MG63 (cell line): ENCODE measurements at regions not wholly inside any gene's neighbourhood (a gene's known extent, or its start where the extent isn't known, plus 50 kb on each side); places are given as distances from the start of the nearest gene placed in this dataset.
"Not testable (repeated sequence)": the region's sequence is repeated elsewhere in the genome, so short reads cannot be mapped to it uniquely, and the experiment has no call there.

Source experiments
- DNase-seq: peaks from one replicate; pipeline ENCODE4 v3.0.0-alpha.2; 2020
- H3K27me3 ChIP-seq: fragments of 250-450 bp; sonication (Bioruptor Pico); 2 replicates; pipeline ENCODE4 v1.5.1; 2020; ENCODE audit warnings: mild to moderate bottlenecking, moderate library complexity
- H3K36me3 ChIP-seq: fragments of 250-450 bp; sonication (Bioruptor Pico); 2 replicates; pipeline ENCODE4 v1.5.1; 2020; ENCODE audit warnings: mild to moderate bottlenecking, moderate library complexity
- H3K4me3 ChIP-seq: fragments of 250-450 bp; sonication (Bioruptor Pico); 2 replicates; pipeline ENCODE4 v1.5.1; 2020; ENCODE audit warnings: mild to moderate bottlenecking, moderate library complexity
- H3K9me3 ChIP-seq: fragments of 250-450 bp; sonication (Bioruptor Pico); 2 replicates; pipeline ENCODE4 v1.5.1; 2020; ENCODE audit warnings: mild to moderate bottlenecking, moderate library complexity

DNA sequence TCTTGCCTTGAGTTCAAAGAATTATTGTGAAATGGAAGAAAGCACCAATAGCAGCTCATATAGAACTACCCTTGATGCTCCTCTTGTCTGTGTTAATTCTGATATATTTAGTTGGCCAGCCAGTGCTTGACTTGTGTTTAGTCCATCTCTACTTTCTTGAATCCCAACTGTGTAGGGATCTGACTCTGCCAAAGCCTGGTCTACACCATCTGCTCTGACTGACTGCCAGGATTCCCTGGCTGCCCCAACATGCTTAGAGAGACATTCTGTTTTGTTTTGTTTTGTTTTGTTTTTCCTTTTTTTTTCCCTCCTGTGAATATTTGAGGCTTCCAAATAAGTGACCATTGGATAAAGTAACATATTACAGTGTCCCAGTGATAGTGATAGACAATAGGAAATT is 953.7 kb upstream of the MANEA start:
- DNase-seq, result no peak
- H3K27me3 ChIP-seq, result no peaks in the 10 kb centered on the region
- no peaks in the 10 kb centered on the region for H3K36me3 ChIP-seq
- H3K9me3 ChIP-seq, result no peaks in the 10 kb centered on the region
- H3K4me3 ChIP-seq, result no peak overlapping the region

DNA sequence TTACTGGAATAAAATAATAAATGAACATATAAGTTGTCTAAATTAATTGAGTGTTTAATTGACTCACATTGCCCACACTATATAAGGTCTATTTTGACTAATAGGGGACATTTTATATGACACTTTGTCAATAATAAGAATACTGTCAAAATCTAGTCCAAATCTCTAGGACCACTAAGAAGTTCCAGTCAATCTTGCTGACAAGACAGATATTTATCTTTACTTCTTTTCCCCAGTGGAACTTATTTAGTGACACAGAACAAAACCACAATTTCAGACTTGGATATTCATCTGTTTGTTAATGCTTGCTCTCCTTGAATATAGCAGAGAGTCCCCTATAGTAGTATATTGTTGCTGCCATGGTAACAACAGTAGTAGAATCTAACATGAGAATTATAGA is 954.6 kb upstream of the MANEA start:
- Histone ChIP-seq H3K4me3 (no peak overlapping the region), H3K27me3 (no peaks in the 10 kb centered on the region), H3K36me3 (no peaks in the 10 kb centered on the region), H3K9me3 (no peaks in the 10 kb centered on the region)
- no peak for DNase-seq

DNA sequence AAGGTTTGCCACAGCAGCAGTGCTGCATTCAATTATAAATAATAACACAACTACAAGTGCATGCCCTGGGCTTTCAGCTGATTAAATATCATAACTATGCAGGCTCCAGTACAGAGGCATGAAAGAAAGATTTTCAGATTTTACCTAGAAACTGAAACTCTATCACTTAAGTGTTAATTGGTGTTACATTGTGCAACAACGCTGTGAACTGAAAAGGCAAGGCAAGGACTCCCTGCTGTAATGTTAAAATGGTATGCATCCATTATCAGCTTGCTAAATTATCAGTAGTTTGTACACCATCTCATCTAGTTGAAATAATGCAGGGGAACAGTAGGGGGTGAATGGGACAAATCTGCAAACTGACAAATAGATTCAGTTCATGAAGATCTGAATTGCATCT is 976.7 kb upstream of the MANEA start:
- H3K4me3 ChIP-seq, result no peak overlapping the region
- no peaks in the 10 kb centered on the region for H3K36me3 ChIP-seq
- no peaks in the 10 kb centered on the region for H3K27me3 ChIP-seq
- DNase-seq, result no peak
- H3K9me3 ChIP-seq, result no peaks in the 10 kb centered on the region

DNA sequence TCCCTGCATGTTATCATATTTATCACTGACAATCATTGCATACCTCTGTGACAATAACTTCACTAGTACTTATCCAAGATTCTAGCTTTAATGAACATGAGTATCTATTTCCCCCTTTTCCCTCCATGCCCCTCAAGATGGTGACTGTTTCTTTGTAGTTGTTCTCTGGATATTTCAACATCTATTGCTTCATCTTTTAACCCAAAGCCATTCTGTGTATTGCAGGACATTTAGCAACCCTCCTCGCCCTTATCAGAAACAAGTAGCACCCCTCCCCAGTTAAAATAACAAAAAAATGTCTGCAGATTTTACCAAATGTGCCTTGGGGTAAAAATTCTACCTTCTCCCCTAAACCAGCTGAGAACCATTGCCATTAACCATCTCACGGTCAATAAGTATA is 979.8 kb upstream of the MANEA start:
- Histone ChIP-seq H3K36me3 (no peaks in the 10 kb centered on the region), H3K4me3 (no peak overlapping the region), H3K9me3 (no peaks in the 10 kb centered on the region), H3K27me3 (no peaks in the 10 kb centered on the region)
- no peak for DNase-seq

DNA sequence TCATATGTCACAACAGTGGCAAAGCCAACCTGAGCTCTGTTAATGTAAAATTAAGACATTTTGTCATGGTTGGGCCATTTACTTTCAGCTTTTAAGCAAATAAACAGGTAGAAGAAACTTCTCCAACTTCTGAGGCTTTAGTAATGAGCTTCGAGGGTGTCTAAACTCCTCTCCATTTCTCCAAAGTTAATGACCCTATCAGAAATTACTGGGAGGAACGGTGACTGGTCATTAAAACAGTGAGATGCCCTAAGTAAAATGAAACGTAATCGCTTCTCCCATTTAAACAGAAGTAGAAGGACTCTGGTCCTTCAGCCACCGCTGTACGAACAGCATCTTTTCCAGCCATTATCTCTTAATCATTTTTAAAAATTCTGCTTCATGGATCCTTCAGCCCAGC is 986.9 kb upstream of the MANEA start:
- no peak for DNase-seq
- Histone ChIP-seq H3K9me3 (no peaks in the 10 kb centered on the region; the same call in 1 of the 2 replicates), H3K36me3 (no peaks in the 10 kb centered on the region), H3K4me3 (no peak overlapping the region), H3K27me3 (no peaks in the 10 kb centered on the region)

DNA sequence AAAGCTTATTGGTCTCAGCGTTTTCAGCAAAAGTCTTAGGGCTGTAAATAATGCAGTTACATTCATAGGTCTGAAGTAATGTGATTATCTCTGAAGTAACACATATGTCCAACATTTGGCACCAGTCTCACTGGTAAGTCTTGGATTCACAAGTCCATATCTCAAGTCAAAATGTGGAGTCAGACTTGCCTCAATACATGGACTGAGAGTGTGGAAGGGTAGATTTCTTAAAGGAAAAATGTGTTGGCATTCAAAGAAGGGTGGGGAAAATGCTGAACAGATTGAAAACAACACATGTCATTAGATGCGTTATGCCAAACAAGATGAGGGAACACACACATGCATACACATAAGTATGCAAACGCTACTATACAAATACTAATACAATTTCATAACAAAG is 989.0 kb upstream of the MANEA start:
- no peaks in the 10 kb centered on the region for H3K36me3 ChIP-seq
- H3K9me3 ChIP-seq, result no peaks in the 10 kb centered on the region; the same call in 1 of the 2 replicates
- no peaks in the 10 kb centered on the region for H3K27me3 ChIP-seq
- no peak for DNase-seq
- H3K4me3 ChIP-seq, result no peak overlapping the region

DNA sequence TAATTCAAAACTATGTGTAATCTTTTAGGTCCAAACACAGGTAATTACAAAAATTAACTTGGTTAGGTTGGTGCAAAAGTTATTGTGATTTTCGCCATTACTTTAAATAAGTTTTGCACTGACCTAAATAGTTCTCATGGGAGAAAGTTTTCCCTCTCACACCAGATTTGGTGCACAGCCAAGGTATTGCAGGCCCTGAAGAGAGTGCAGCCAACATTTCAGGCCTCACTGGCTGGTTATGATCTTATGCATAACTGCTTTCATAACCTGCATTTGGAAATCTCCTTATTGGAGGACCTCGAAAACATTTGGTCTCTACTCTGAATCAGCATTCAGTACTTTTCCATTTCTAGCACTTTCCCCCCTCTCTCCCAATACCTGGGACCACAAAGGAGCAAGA is 993.1 kb upstream of the MANEA start:
- Histone ChIP-seq H3K4me3 (no peak overlapping the region), H3K9me3 (no peaks in the 10 kb centered on the region), H3K36me3 (no peaks in the 10 kb centered on the region), H3K27me3 (no peaks in the 10 kb centered on the region)
- DNase-seq, result no peak

DNA sequence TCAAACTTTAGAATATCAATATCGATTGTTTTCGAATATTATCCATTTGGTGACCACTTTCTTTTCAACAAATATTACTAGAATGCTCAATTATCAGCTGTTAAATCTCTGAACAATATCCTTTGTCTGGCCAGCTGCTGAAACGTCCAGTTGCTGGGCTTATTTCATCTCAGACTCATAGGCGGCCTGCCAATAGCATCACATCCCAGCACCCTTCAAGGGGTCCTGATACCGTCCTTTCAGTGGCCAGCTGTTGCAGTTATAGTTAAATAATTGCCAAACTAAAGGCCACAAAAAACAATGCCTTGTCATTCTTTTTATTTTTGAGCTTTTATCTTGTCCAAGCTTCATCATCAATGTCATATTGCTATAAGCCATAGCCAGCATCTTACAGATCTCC is 1006.8 kb upstream of the MANEA start:
- Histone ChIP-seq H3K27me3 (no peaks in the 10 kb centered on the region), H3K9me3 (no peaks in the 10 kb centered on the region), H3K36me3 (no peaks in the 10 kb centered on the region), H3K4me3 (no peak overlapping the region)
- no peak for DNase-seq

DNA sequence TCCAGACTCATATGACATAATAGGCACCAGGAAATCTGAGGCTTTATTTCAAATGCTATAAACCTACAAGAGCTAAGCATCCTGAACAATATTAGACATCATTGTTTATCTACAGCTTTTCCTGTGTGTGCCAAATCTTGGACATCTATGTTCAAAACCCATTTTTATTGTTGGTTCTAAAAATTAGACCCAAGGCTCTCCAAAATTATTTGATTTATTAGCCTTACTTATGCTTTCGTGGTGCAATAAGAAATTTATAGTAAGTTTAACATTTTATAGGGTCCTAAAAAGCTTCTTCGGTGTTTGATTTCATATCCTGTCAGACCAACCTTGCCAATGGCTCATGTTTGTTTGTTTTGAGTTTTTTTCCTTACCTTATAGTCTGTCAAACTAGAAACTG is 1014.5 kb upstream of the MANEA start:
- no peaks in the 10 kb centered on the region for H3K36me3 ChIP-seq
- H3K27me3 ChIP-seq, result no peaks in the 10 kb centered on the region
- no peak for DNase-seq
- H3K9me3 ChIP-seq, result no peaks in the 10 kb centered on the region
- H3K4me3 ChIP-seq, result no peak overlapping the region

DNA sequence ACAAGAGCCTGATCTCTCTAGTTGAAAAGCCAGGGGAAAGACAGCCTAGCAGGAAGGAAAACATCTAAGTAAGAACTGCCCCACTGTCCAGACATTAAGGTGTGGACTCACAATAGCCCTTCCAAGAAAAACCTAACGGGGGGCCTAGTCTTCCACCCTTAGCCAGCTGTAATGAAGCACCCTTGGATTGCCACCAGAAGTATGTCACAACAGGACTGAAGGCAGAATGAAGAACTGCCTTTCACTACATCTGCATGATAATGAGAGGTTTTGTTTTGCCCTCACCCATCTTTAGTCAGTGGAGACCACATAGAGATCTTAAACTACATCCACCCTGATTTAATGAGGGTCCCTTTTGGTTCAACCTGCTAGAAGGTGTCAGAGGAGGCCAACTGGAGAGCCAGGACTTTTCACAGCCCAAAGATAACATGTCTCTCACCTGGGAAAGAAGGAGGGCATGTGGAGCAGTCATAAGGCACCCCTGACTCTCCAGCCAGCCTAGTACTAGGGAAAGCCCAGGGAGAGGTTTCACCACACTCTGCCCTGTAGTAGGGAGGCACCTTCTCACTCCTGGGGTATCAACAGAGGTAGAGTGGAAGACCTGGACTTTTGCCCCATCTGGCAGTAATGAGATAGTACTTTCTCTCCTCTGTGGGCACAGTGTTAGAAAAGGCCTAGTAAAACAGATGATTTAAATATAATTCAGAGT is 1017.4 kb upstream of the MANEA start:
- no peaks in the 10 kb centered on the region for H3K27me3 ChIP-seq
- DNase-seq, result no peak
- H3K36me3 ChIP-seq, result no peaks in the 10 kb centered on the region
- H3K4me3 ChIP-seq, result no peak overlapping the region
- no peaks in the 10 kb centered on the region for H3K9me3 ChIP-seq

DNA sequence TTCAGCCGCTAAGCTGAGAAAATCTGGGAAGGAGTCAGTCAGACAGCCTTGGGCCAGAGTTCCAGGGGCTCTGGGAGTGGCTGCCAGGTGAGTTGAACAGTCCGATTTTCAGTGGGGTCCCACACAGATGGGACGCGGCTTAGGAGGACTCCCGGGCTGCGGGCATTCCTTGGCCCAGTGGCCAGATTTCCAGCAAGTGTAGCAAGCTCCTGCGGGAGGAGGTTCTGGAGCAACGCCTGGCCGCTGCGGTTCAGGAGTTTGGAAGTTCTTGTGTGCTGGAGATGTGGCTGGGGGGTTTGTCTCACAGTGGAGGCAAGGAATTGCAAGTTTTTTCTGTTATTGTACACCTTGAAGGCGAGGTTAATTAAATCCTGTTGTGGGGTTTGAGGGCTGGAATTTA is 1020.1 kb upstream of the MANEA start:
- H3K4me3 ChIP-seq, DNase-seq, H3K27me3 ChIP-seq, H3K9me3 ChIP-seq, H3K36me3 ChIP-seq: not testable (repeated sequence)

DNA sequence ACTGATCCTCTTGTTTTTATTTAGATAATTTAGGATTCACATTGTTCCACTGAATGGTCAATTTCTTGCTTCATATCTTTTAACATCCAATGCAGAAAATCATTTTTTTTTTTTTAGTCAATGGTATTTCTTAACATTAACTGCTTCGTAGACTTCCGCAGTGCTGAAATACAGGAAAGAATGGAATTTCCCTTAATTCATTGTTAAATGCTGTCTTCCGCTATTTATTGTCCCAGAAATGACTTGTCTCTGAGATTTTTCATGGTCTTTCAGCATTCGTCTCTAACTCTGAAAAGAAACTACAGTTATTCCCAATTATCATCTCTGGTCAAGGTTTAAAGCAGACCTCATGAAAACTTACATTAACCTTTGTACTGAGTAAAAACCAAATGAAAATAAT is 1029.1 kb upstream of the MANEA start:
- Histone ChIP-seq H3K4me3 (no peak overlapping the region), H3K36me3 (no peaks in the 10 kb centered on the region), H3K9me3 (no peaks in the 10 kb centered on the region), H3K27me3 (no peaks in the 10 kb centered on the region)
- no peak for DNase-seq

DNA sequence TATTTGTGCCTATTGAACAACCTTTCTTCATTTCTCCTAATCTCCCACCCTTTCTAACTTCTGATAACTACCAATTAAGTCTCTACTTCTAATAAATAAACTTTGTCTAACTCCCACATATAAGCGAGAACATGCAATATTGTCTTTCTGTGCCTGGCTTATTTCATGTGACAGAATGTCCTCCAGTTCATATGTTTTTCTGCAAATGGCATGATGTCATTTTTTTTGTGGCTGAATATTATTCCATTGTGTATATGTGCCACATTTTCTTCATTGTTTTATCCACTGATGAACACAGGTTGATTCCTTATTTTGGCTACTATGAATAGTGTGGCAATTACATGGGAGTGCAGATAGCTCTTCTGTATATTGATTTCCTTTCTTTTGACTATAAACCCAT is 1041.5 kb upstream of the MANEA start:
- H3K9me3 ChIP-seq, result no peaks in the 10 kb centered on the region
- no peaks in the 10 kb centered on the region for H3K27me3 ChIP-seq
- no peak for DNase-seq
- no peaks in the 10 kb centered on the region for H3K36me3 ChIP-seq
- no peak overlapping the region for H3K4me3 ChIP-seq

DNA sequence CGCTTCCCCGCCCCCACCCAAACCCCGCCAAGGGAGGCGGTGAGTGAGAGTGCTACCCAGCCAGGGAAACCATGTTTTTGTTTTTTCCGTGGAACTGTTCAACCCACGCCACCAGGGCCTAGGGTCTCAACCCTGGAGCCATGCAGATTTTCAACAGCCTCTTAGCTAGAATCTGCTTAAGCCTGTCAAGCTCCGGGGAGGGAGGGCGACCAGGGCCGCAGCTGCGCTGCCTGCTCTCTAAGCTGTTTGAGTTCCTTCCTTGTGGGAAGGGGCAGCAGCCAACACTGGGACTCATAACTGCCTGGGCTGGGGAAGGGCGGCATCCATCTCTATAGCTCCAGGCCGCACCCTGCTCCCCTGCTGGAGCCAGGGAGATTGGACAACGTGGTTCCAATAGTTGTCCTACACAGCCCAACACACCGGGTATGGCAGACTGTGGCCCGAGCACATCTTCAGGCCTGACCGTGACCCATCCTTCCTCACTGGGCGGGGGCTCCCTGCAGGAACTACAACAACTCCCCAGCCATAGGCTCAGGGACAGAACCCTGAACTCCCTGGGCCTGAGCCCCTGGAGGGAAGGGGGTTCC is 1065.7 kb upstream of the MANEA start:
- Histone ChIP-seq H3K9me3 (no peaks in the 10 kb centered on the region), H3K27me3 (no peaks in the 10 kb centered on the region)

DNA sequence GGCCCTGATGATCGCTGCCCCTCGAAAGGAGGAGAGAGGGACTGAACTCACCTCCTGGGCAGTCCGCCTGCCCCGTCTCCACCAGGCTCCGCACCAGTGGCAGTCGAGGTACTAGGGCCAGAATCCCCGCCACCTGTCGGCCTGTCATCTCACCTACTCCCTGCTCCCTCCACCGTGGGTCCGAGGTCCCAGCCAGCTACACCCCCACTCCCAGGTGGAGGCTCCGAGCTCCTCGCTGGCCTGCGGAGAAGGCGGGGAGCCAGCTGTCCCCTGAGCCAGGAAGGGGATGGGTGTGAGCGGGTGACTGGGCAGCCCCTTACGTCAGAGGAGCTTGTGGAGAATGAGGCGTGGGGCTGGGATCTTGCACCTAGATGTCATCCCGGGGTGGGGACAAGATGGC is 1066.5 kb upstream of the MANEA start:
- no peak for DNase-seq

More for the DNA sequence above, 1065.7 kb upstream of the MANEA start:
- DNase-seq, result no peak
- H3K36me3 ChIP-seq, result no peaks in the 10 kb centered on the region
- no peak overlapping the region for H3K4me3 ChIP-seq

DNA sequence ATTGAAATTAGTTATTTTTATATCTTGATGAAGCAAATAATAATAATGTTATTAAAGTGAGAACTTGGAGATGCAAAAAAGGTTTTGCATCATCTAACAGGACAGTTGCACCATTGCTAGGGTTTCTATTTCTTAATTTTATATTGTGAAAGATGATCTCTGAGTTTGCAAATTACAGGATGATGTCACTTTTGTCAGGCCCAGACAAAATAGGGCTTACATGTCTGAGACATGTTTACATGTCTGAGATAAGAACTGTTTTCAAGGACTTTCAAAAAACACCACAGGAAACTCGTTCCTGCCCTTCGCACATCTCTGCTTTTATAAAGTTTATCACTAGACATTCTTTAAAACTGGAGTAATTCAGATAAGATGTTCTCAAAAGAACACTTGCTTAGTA is 1075.8 kb upstream of the MANEA start:
- Histone ChIP-seq H3K27me3 (no peaks in the 10 kb centered on the region), H3K9me3 (no peaks in the 10 kb centered on the region), H3K36me3 (no peaks in the 10 kb centered on the region), H3K4me3 (no peak overlapping the region)
- DNase-seq, result no peak

More for the DNA sequence above, 1066.5 kb upstream of the MANEA start:
- H3K27me3 ChIP-seq, result no peaks in the 10 kb centered on the region
- no peaks in the 10 kb centered on the region for H3K36me3 ChIP-seq
- H3K9me3 ChIP-seq, result no peaks in the 10 kb centered on the region
- H3K4me3 ChIP-seq, result no peak overlapping the region

DNA sequence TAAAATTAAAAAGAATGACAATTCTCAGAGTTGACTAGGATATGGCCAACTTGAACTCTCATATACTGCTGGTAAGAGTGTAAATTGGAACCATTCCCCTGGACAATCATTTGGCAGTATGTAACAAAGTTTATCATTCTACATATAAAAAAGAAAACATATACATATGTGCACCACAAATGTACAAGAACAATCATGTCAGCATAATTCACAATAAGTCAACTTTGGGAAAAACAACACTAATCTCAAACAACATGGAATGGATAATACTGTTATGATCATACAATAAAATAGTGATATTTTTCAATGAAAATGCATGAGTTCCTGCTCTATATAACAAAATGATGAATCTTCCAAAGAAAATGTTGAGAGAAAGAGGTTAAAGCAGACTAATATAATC is 1078.7 kb upstream of the EPHA7 start:
- no peaks in the 10 kb centered on the region for H3K27me3 ChIP-seq
- no peak for DNase-seq

DNA sequence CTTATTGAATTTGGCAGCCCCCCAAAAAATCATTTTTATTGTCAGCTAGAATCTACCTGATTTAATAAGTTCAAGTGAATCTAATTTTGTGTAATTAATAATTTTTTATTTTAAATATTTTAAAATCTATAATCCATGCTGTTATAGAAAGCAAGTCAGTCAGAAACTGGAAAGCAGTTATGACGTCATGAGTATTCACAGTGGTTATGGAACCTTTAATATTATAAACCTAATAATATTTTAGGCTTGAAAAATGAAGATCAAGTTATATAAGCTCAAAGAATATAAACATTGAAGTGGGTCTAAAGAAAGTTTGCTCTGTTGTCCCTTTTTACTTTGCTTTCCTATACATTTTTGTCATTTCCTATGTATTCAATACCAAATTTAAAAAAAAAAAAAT is 1075.1 kb upstream of the EPHA7 start:
- Histone ChIP-seq H3K4me3 (no peak overlapping the region), H3K36me3 (no peaks in the 10 kb centered on the region), H3K9me3 (no peaks in the 10 kb centered on the region), H3K27me3 (no peaks in the 10 kb centered on the region)
- no peak for DNase-seq

More for the DNA sequence above, 1078.7 kb upstream of the EPHA7 start:
- H3K4me3 ChIP-seq, result no peak overlapping the region
- H3K36me3 ChIP-seq, result no peaks in the 10 kb centered on the region
- no peaks in the 10 kb centered on the region for H3K9me3 ChIP-seq
